ENCODE measurements at regions not wholly inside any gene's neighbourhood (a gene's known extent, or its start where the extent isn't known, plus 50 kb on each side); places are given as distances from the start of the nearest gene placed in this dataset.

GRCh38 chr18:8989855-8990254 lies 112.6 kb upstream of the NDUFV2 start:
- Mint-ChIP-seq H3K27me3 (ENCODE audit: low read depth, unreplicated experiment) (no peaks in the 10 kb centered on the region), H3K4me3 (ENCODE audit: unreplicated experiment) (no peak overlapping the region), H3K4me1 (ENCODE audit: low read depth, unreplicated experiment) (peaks cover 16% of the 10 kb centered on the region), H3K36me3 (ENCODE audit: low read depth, unreplicated experiment) (no peaks in the 10 kb centered on the region), H3K27ac (ENCODE audit: unreplicated experiment) (no peak overlapping the region), H3K9me3 (ENCODE audit: unreplicated experiment) (no peaks in the 10 kb centered on the region)
- Histone ChIP-seq H2AFZ (ENCODE audit: low read depth, low read length) (no peak overlapping the region), H3K9ac (ENCODE audit: low read length) (no peak overlapping the region), H3K27ac (ENCODE audit: low read depth, low read length) (no peak overlapping the region), H4K20me1 (ENCODE audit: insufficient read depth, low read length) (no peaks in the 10 kb centered on the region), H3K4me2 (ENCODE audit: low read length) (no peak overlapping the region), H3K4me1 (ENCODE audit: insufficient read depth, low read length) (peaks cover 13% of the 10 kb centered on the region), H3K4me3 (ENCODE audit: insufficient read depth, low read depth, low read length) (no peak overlapping the region), H3K9me3 (ENCODE audit: insufficient read depth, low read depth, low read length) (no peaks in the 10 kb centered on the region), H3K36me3 (ENCODE audit: insufficient read depth, low read length) (no peaks in the 10 kb centered on the region), H3K79me2 (ENCODE audit: insufficient read depth, low read length) (no peaks in the 10 kb centered on the region), H3K27me3 (ENCODE audit: insufficient read depth, low read length) (no peaks in the 10 kb centered on the region)
- FAIRE-seq, result no peak
- no peak for DNase-seq (ENCODE audit: low read depth)
- TF ChIP-seq EZH2 (IDR thresholded peaks at IDR 0.05; ENCODE audit: insufficient read depth, low read length) (no peak), CTCF (IDR thresholded peaks at IDR 0.05; ENCODE audit: insufficient read depth, low read depth, low read length) (no peak)

GRCh38 chr18:8990276-8991031 lies 112.0 kb upstream of the NDUFV2 start:
- peak; percentile 60 for DNase-seq (ENCODE audit: low read depth)
- H3K27ac ChIP-seq (ENCODE audit: low read depth, low read length), result no peak overlapping the region
- FAIRE-seq, result no peak

More at GRCh38 chr18:8990276-8991031, 112.0 kb upstream of the NDUFV2 start:
- Mint-ChIP-seq H3K36me3 (ENCODE audit: low read depth, unreplicated experiment) (no peaks in the 10 kb centered on the region), H3K4me1 (ENCODE audit: low read depth, unreplicated experiment) (peaks cover 16% of the 10 kb centered on the region), H3K4me3 (ENCODE audit: unreplicated experiment) (no peak overlapping the region), H3K9me3 (ENCODE audit: unreplicated experiment) (no peaks in the 10 kb centered on the region), H3K27ac (ENCODE audit: unreplicated experiment) (no peak overlapping the region), H3K27me3 (ENCODE audit: low read depth, unreplicated experiment) (no peaks in the 10 kb centered on the region)
- Histone ChIP-seq H3K9ac (ENCODE audit: low read length) (no peak overlapping the region), H3K4me3 (ENCODE audit: insufficient read depth, low read depth, low read length) (no peak overlapping the region), H3K9me3 (ENCODE audit: insufficient read depth, low read depth, low read length) (no peaks in the 10 kb centered on the region), H3K4me1 (ENCODE audit: insufficient read depth, low read length) (peaks cover 13% of the 10 kb centered on the region), H3K79me2 (ENCODE audit: insufficient read depth, low read length) (no peaks in the 10 kb centered on the region), H3K4me2 (ENCODE audit: low read length) (no peak overlapping the region), H2AFZ (ENCODE audit: low read depth, low read length) (no peak overlapping the region), H3K36me3 (ENCODE audit: insufficient read depth, low read length) (no peaks in the 10 kb centered on the region), H4K20me1 (ENCODE audit: insufficient read depth, low read length) (no peaks in the 10 kb centered on the region), H3K27me3 (ENCODE audit: insufficient read depth, low read length) (no peaks in the 10 kb centered on the region)
- TF ChIP-seq EZH2 (IDR thresholded peaks at IDR 0.05; ENCODE audit: insufficient read depth, low read length) (no peak), CTCF (IDR thresholded peaks at IDR 0.05; ENCODE audit: insufficient read depth, low read depth, low read length) (no peak)
